DLD1 (cell line): ENCODE measurements at regions not wholly inside any gene's neighbourhood (a gene's known extent, or its start where the extent isn't known, plus 50 kb on each side); places are given as distances from the start of the nearest gene placed in this dataset.

Experiments
- in situ Hi-C: cut with HindIII; loops from 2 replicates; pipeline ENCODE4 v1.10.0; 2017; ENCODE audit warnings: low sequenced_read_pairs

DNA sequence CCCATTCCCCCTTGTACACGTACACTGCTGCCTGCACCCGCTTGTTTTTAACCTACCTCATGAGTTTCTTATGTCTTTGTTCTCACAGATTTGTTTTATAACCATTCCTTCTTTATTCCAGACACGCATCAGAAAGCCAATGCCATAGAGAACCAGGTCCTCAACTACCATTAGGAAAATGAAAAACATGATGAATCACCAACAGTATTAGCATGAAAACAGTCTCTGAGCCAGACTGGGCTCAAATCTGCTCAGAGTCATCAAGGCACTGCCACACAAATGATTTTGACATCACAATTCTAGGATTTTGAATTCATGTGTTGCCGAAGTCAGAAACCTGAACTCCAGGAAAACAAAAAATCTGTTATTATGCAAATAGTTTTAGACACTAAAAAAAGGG lies 394.1 kb upstream of the GRIA1 start:
- in situ Hi-C loops: no loop called here

GRCh38 chr5:153099328-153099727 lies 391.1 kb upstream of the GRIA1 start:
- in situ Hi-C loops: no loop called here

DNA sequence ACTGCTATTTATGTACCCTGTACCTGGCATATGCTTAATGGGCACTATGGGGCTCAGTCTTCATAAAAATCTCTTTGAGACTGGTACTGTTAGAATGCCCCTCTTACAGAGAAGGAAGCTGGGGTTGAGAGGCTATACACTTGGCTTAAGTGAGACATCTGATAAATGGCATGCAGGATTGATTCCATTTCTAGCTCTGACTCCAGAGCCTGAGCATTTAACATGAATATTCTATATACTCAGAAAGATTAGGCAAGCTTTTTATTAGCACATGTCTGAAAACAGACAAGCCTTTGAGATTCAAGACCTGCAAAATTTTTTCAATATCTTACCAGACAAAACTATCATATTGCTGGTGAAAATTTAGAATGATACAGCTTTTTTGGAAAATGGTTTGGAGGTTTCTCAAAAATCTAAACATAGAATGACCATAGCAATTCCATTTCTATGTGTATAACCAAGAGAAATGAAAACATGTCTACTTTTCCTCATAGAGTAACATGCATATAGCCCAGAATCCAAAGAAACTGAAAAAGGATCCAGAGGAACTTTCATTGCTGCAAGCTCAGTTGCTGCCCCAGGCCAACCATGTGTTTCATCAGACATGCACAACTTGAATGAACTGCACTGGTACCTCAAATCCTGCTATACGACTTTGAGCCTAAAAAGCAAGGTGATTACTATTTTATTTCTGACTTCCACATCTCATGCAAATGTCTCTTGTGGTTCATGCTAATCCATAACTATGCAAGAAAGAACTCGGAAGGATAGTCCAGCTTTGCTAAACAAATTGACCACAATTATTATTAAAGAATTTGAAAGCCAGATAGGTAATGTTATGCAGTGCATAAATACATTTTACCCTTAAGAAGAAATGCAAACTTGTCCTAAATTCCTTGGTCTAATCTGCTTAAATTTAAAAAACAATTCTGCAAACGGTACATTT lies 389.0 kb upstream of the GRIA1 start:
- in situ Hi-C loops: no loop called here

- in situ Hi-C loops: no loop called here
Measured at GRCh38 chr5:153116916-153117315, 373.6 kb upstream of the GRIA1 start.

- in situ Hi-C loops: no loop called here
Measured at GRCh38 chr5:153118018-153118417, 372.5 kb upstream of the GRIA1 start.

- in situ Hi-C loops: no loop called here
Measured at GRCh38 chr5:153122403-153122802, 368.1 kb upstream of the GRIA1 start.

- in situ Hi-C loops: no loop called here
Measured at GRCh38 chr5:153130296-153130695, 360.2 kb upstream of the GRIA1 start.

DNA sequence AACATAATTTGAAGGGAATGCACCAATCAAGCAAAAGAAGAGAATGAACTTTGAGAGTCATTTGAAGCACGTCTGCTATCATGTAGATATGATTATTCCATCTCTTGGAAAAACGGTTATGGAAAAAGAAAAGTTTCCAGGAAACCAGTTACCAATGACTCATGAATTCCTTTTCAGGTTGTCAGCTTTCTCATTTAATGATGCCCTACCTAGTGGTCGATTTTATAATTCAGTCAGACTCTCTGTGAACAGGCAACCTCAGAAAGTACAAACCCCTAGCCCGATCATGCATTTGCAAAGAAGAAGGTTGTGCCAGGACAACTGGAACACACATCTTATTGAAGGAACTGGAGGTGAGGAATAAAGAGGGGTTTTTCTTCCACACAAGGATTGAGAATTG lies 355.1 kb upstream of the GRIA1 start:
- in situ Hi-C loops: no loop called here

- in situ Hi-C loops: no loop called here
Measured at GRCh38 chr5:153136910-153137614, 353.4 kb upstream of the GRIA1 start.

- in situ Hi-C loops: no loop called here
Measured at GRCh38 chr5:153147891-153148623, 342.4 kb upstream of the GRIA1 start.

GRCh38 chr5:153148624-153148976 lies 341.9 kb upstream of the GRIA1 start:
- in situ Hi-C loops: no loop called here

DNA sequence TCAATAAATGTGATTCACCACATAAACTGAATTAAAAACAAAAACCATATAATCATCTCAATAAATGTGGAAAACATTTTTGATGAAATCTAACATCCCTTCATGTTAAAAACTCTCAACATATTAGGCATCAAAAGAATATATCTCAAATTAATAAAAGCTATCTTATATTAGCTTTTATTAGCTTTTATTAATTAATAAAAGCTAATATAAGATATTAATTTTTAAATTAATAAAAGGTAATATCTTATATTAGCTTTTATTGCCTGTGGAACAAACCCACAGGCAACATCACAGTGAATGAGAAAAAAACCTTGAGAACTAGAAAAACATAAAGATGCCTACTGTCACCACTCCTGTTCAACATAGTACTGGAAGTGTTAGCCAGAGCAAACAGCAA lies 338.9 kb upstream of the GRIA1 start:
- in situ Hi-C loops: no loop called here

DNA sequence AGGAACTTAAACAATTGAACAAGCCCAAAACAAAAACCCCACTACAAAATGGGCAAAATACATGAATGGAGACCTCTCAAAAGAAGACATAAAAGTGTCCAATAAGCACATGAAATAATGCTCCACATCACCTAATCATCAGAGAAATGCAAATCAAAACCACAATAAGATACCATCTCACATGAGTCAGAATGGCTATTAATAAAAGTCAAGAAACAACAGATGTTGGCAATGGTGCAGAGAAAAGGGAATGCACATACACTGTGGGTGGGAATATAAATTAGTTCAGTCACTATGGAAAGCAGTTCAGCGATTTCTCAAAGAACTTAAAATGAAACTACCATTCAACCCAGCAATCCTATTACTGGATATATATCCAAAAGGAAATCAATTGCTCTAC lies 337.4 kb upstream of the GRIA1 start:
- in situ Hi-C loops: no loop called here

- in situ Hi-C loops: no loop called here
Measured at GRCh38 chr5:153157156-153157555, 333.3 kb upstream of the GRIA1 start.

GRCh38 chr5:153158608-153159007 lies 331.9 kb upstream of the GRIA1 start:
- in situ Hi-C loops: no loop called here

- in situ Hi-C loops: no loop called here
Measured at GRCh38 chr5:153159616-153160015, 330.9 kb upstream of the GRIA1 start.

DNA sequence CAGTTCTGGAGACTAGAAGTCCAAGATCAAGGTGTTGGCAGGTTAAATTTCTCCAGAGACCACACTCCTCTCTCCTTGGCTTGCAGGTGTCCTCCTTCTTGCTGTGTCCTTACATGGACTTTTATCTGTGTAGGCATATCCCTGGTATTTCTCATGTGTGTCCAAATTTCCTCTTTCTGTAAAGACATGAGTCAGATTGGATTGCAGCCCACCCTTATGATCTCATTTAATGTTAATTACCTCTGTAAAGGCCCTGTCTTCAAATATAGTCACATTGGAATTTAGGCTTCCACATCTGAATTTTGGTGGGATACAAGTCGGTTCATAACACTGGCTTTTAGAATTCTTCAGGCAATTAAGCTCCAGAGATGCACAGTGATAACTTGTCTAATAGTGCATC lies 322.2 kb upstream of the GRIA1 start:
- in situ Hi-C loops: no loop called here

DNA sequence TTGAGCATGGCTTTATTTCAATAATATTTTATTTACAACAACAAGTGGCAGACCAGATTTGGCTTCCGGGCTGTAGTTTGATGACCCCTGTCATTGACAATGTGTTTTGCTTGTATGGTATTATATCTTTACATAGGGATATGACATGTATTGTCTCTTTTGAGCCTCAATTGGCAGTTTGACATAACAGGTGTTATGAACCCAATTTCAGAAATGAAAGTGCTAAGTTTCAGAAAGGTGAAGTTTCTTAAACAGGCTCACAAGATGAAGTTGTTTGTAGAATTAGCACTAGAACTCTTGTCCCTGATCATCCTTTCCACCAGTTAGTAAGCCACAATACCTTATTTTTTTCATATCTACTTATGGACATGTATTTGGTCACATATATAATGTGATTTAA lies 303.0 kb upstream of the GRIA1 start:
- in situ Hi-C loops: no loop called here

DNA sequence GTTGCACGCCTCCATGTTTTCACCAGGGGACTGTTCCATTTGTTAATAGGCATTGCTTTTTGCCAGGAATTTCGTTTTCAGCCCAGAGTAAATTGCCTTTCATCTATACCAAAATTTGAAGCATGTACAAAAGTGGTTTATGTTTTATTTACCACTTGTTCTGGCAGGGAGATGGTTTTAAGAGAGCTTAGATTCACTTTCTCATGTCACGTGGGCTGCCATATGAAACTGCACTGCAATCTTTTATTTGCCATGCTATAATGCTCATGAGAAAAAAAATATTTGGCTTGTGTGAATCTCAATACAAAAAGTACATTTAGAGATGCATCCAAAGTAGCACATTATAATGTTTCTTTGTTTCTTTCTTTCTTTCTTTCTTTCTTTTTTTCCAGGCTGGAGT lies 284.1 kb upstream of the GRIA1 start:
- in situ Hi-C loops: no loop called here

DNA sequence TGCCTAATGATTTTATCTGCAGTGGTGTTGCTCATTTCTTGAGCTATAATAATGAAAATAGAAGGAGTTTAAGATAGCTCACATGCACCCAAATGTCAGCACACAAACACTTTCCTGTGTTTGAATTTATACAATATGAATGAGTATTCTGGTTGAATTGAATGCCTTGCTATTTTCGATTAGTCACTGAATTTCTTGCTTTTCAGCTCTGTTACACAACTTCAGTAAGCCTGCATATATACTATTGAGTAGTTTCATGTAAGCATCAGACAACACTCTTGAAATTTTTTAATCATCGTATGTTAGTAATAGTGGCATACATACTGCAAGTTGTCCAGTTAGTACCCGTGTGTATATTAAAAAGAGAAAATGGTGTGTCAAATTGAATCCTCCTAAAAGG lies 281.5 kb upstream of the GRIA1 start:
- in situ Hi-C loops: no loop called here

DNA sequence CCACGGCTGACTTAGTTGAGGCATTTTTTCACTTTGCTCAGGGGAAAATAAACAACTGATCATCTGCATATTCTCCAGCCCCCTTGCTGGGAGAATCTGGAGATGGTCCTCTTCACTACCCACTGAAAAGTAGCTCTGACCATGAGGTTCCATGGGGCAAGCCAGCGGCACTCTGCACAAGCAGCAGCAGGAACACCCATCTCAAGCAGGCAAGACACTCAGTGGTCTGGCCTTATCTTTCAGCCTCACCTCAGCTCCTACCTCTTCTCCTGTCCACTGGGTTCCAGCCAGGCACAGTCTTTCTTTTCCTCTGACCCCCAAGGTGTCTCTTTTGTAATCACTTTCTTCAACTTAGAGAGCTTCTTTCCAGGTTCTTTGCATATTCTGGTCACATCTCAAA lies 280.8 kb upstream of the GRIA1 start:
- in situ Hi-C loops: no loop called here

DNA sequence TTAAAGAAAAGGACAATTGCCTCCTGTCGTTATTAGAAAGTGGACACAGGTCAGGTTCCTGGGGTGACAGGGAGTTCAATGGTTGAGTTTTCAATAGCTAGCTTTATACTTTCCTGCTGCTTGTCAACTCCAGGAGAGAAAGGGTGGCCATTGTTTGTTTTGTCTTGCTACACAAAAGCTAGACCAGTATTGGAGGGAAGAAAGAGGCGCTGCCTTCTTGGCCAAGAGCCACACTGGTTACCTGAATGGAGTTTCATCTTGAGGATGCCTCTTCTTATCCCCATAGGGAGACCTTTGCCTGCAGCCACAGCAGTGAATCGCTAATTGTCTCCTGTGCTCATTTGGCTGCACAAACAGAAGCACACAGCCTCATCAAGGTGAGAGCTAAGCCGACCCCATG lies 279.4 kb upstream of the GRIA1 start:
- in situ Hi-C loops: no loop called here
